ENCODE measurements at regions not wholly inside any gene's neighbourhood (a gene's known extent, or its start where the extent isn't known, plus 50 kb on each side); places are given as distances from the start of the nearest gene placed in this dataset.

DNA sequence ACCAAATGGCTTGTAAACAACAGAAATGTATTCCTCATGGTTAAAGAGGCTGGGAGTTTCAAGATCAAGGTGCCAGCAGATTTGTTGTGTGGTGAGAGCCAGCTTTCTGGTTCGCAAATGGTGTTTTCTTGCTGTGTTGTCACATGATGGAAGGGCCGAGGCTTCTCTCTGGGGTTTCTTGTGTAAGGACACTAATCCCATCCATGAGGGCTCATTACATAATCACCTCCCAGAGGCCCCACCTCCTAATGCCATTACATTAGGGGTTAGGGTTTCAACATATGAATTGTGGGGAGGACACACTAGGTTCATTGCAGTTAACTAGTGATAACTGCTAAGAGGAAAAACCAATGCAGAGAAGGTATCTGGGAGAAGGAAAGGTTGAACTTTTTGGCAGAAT is 103.5 kb upstream of the ENPEP start:
- H3K27me3 ChIP-seq (ENCODE audit: control insufficient read depth in 3 of 3, insufficient read depth in 3 of 3, low read length in 2 of 3), result no peaks in the 10 kb centered on the region
- H3K36me3 ChIP-seq (ENCODE audit: control insufficient read depth in 4 of 4, insufficient read depth in 4 of 4, low read length in 4 of 4), result no peaks in the 10 kb centered on the region
- 49 to 65% methylated on average over 2 of the region's 2 CpGs for WGBS, 2 donors
- no peaks in the 10 kb centered on the region for H3K4me1 ChIP-seq (ENCODE audit: control insufficient read depth in 5 of 5, insufficient read depth in 5 of 5, low read length in 5 of 5)
- ATAC-seq (ENCODE audit: insufficient read depth, low FRiP score) (no peak), DNase-seq (no peak)
- no peak overlapping the region for H3K9ac ChIP-seq (ENCODE audit: insufficient read depth in 1 of 2, low read length in 2 of 2)
- H3K27ac ChIP-seq (ENCODE audit: low read depth in 1 of 2, low read length in 1 of 2), result no peak overlapping the region
- H3K9me3 ChIP-seq (ENCODE audit: control insufficient read depth in 4 of 4, insufficient read depth in 3 of 4, low read length in 3 of 4), result peaks cover 0 to 4% (median 0%) of the 10 kb centered on the region in 4 donors
- H3K4me3 ChIP-seq, result no peak overlapping the region
- no peak for TF ChIP-seq CTCF (IDR thresholded peaks at IDR 0.05; ENCODE audit: control extremely low read depth, extremely low read depth)

GRCh38 chr4:110371016-110371770 is 104.8 kb upstream of the ENPEP start:
- Histone ChIP-seq H3K27ac (ENCODE audit: low read depth in 1 of 2, low read length in 1 of 2) (no peak overlapping the region), H3K4me1 (ENCODE audit: control insufficient read depth in 5 of 5, insufficient read depth in 5 of 5, low read length in 5 of 5) (no peaks in the 10 kb centered on the region), H3K4me3 (no peak overlapping the region), H3K36me3 (ENCODE audit: control insufficient read depth in 4 of 4, insufficient read depth in 4 of 4, low read length in 4 of 4) (no peaks in the 10 kb centered on the region), H3K9me3 (ENCODE audit: control insufficient read depth in 4 of 4, insufficient read depth in 3 of 4, low read length in 3 of 4) (peaks cover 0 to 4% (median 0%) of the 10 kb centered on the region in 4 donors), H3K9ac (ENCODE audit: insufficient read depth in 1 of 2, low read length in 2 of 2) (no peak overlapping the region), H3K27me3 (ENCODE audit: control insufficient read depth in 3 of 3, insufficient read depth in 3 of 3, low read length in 2 of 3) (no peaks in the 10 kb centered on the region)
- ATAC-seq (ENCODE audit: insufficient read depth, low FRiP score) (no peak), DNase-seq (no peak)
- WGBS, 2 donors, result 59 to 72% methylated on average over 4 of the region's 4 CpGs
- no peak for TF ChIP-seq CTCF (IDR thresholded peaks at IDR 0.05; ENCODE audit: control extremely low read depth, extremely low read depth)

DNA sequence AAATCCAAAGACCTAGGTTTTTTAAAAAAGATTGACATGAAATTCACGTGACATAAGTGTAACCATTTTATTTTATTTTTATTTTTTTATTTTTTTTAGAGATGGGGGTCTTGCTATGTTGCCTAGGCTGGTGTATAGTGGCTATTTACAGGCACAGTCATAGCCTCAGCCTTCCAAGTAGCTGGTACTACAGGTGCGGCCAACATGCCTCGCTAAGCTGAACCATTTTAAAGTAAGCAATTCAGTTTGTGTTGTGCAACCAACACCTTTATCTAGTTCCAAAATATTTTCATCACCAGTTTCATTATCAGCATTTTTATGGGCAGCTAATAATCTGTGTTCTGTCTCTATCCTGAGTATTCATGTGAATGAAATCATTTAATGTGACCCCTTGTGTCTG is 107.5 kb upstream of the ENPEP start:
- no peak for TF ChIP-seq CTCF (IDR thresholded peaks at IDR 0.05; ENCODE audit: control extremely low read depth, extremely low read depth)
- Histone ChIP-seq H3K27me3 (ENCODE audit: control insufficient read depth in 3 of 3, insufficient read depth in 3 of 3, low read length in 2 of 3) (no peaks in the 10 kb centered on the region), H3K27ac (ENCODE audit: low read depth in 1 of 2, low read length in 1 of 2) (no peak overlapping the region), H3K4me1 (ENCODE audit: control insufficient read depth in 5 of 5, insufficient read depth in 5 of 5, low read length in 5 of 5) (peaks cover 0 to 5% (median 0%) of the 10 kb centered on the region in 5 donors), H3K36me3 (ENCODE audit: control insufficient read depth in 4 of 4, insufficient read depth in 4 of 4, low read length in 4 of 4) (no peaks in the 10 kb centered on the region), H3K4me3 (no peak overlapping the region), H3K9me3 (ENCODE audit: control insufficient read depth in 4 of 4, insufficient read depth in 3 of 4, low read length in 3 of 4) (peaks cover 0 to 6% (median 0%) of the 10 kb centered on the region in 4 donors), H3K9ac (ENCODE audit: insufficient read depth in 1 of 2, low read length in 2 of 2) (no peak overlapping the region)
- DNase-seq (no peak), ATAC-seq (ENCODE audit: insufficient read depth, low FRiP score) (no peak)
- whole genome bisulfite sequencing, 2 donors, result 85 to 87% methylated on average over 3 of the region's 3 CpGs

Data from lung (tissue), 11 donors.